Trophoblast cell (in vitro differentiated cells and primary cell): ENCODE measurements at regions not wholly inside any gene's neighbourhood (a gene's known extent, or its start where the extent isn't known, plus 50 kb on each side); places are given as distances from the start of the nearest gene placed in this dataset.
A peak's percentile ranks its signal among the peaks of the same experiment; 100 is the strongest.

ENCODE experiments used
- DNase-seq, 2 donors: peaks; one replicate each; pipeline ENCODE4 v3.0.0-alpha.2; 2016
- H2AFZ ChIP-seq: 2 replicates; pipeline ENCODE4 v1.6.1; 2013; ENCODE audit warnings: low read length, moderate library complexity, mild to moderate bottlenecking; ENCODE audit not compliant: insufficient read depth, poor library complexity
- H2AK5ac ChIP-seq: 2 replicates; pipeline ENCODE4 v1.6.1; 2013; ENCODE audit warnings: mild to moderate bottlenecking, low read length
- H2BK120ac ChIP-seq: 2 replicates; pipeline ENCODE4 v1.6.1; 2013; ENCODE audit warnings: low read length, mild to moderate bottlenecking, moderate library complexity; ENCODE audit not compliant: insufficient read depth, poor library complexity
- H2BK12ac ChIP-seq: 2 replicates; pipeline ENCODE4 v1.6.1; 2013; ENCODE audit warnings: mild to moderate bottlenecking, low read length, moderate library complexity
- H2BK5ac ChIP-seq: 2 replicates; pipeline ENCODE4 v1.6.1; 2013; ENCODE audit warnings: low read length, low read depth, moderate library complexity, mild to moderate bottlenecking; ENCODE audit not compliant: poor library complexity
- H3K14ac ChIP-seq: 2 replicates; pipeline ENCODE4 v1.6.1; 2013; ENCODE audit warnings: mild to moderate bottlenecking, low read length
- H3K18ac ChIP-seq: 2 replicates; pipeline ENCODE4 v1.6.1; 2013; ENCODE audit warnings: mild to moderate bottlenecking, low read length
- H3K23ac ChIP-seq: 2 replicates; pipeline ENCODE4 v1.6.1; 2013; ENCODE audit warnings: low read length
- H3K27ac ChIP-seq: 2 replicates; pipeline ENCODE4 v1.5.1; 2013; ENCODE audit warnings: low read depth, mild to moderate bottlenecking, inconsistent platforms, low read length, moderate library complexity
- H3K27me3 ChIP-seq: 2 replicates; pipeline ENCODE4 v1.6.1; 2013; ENCODE audit warnings: inconsistent platforms, mild to moderate bottlenecking, low read length, moderate library complexity; ENCODE audit not compliant: insufficient read depth
- H3K36me3 ChIP-seq, 2 experiments: 1 replicate in 1 of 2; 2 replicates in 1 of 2; pipeline ENCODE4 v1.6.1; 2013; ENCODE audit warnings: low read length in 2 of 2, mild to moderate bottlenecking in 2 of 2, moderate library complexity in 1 of 2; ENCODE audit not compliant: insufficient read depth in 2 of 2, control insufficient read depth in 1 of 2
- H3K4ac ChIP-seq: 2 replicates; pipeline ENCODE4 v1.6.1; 2013; ENCODE audit warnings: low read depth, mild to moderate bottlenecking, low read length, moderate library complexity
- H3K4me1 ChIP-seq, 2 experiments: 1 replicate in 1 of 2; 2 replicates in 1 of 2; pipeline ENCODE4 v1.6.1; 2013; ENCODE audit warnings: low read length in 2 of 2, mild to moderate bottlenecking in 2 of 2, moderate library complexity in 1 of 2; ENCODE audit not compliant: insufficient read depth in 2 of 2, control insufficient read depth in 1 of 2
- H3K4me2 ChIP-seq: 2 replicates; pipeline ENCODE4 v1.6.1; 2013; ENCODE audit warnings: inconsistent platforms, mild to moderate bottlenecking, low read length, moderate library complexity
- H3K4me3 ChIP-seq: 2 replicates; pipeline ENCODE4 v1.5.1; 2013; ENCODE audit warnings: mild to moderate bottlenecking, low read depth, low read length, inconsistent platforms
- H3K79me1 ChIP-seq: one replicate; pipeline ENCODE4 v1.6.1; 2013; ENCODE audit warnings: low read length
- H3K79me2 ChIP-seq: 2 replicates; pipeline ENCODE4 v1.6.1; 2013; ENCODE audit warnings: low read length, mild to moderate bottlenecking; ENCODE audit not compliant: control insufficient read depth, insufficient read depth, poor library complexity
- H3K9ac ChIP-seq: 2 replicates; pipeline ENCODE4 v1.6.1; 2013; ENCODE audit warnings: mild to moderate bottlenecking, low read length
- H3K9me3 ChIP-seq: 2 replicates; pipeline ENCODE4 v1.6.1; 2013; ENCODE audit warnings: low read depth, mild to moderate bottlenecking, control low read depth, inconsistent platforms, low read length; ENCODE audit not compliant: insufficient read depth
- H4K12ac ChIP-seq: 2 replicates; pipeline ENCODE4 v1.6.1; 2013; ENCODE audit warnings: low read depth, mild to moderate bottlenecking, low read length, moderate library complexity
- H4K8ac ChIP-seq: 2 replicates; pipeline ENCODE4 v1.6.1; 2013; ENCODE audit warnings: low read depth, mild to moderate bottlenecking, low read length, moderate library complexity
- H4K91ac ChIP-seq: one replicate; pipeline ENCODE4 v1.6.1; 2013; ENCODE audit warnings: low read depth, mild to moderate bottlenecking, low read length, moderate library complexity
- WGBS: extraction: QIAGEN DNeasy Blood & Tissue Kit; methylation state at CpG from one replicate; pipeline ENCODE4 v1.1.7; 2013; ENCODE audit warnings: missing lambda C conversion rate; ENCODE audit not compliant: insufficient read length, insufficient coverage; ENCODE audit errors: extremely low coverage; 5-methylcytosine and 5-hydroxymethylcytosine counted together

- Histone ChIP-seq H3K36me3 (no peaks in the 10 kb centered on the region), H2BK12ac (no peak overlapping the region), H3K79me1 (no peaks in the 10 kb centered on the region), H3K4me2 (no peak overlapping the region), H3K18ac (no peak overlapping the region), H2AFZ (no peak overlapping the region), H2BK120ac (no peak overlapping the region), H3K9me3 (no peaks in the 10 kb centered on the region), H4K12ac (no peak overlapping the region), H4K91ac (no peak overlapping the region), H3K4ac (no peak overlapping the region), H2AK5ac (no peak overlapping the region), H3K4me1 (no peaks in the 10 kb centered on the region), H3K23ac (no peak overlapping the region), H3K4me3 (no peak overlapping the region), H3K14ac (no peak overlapping the region), H4K8ac (no peak overlapping the region), H3K27ac (no peak overlapping the region), H3K79me2 (no peaks in the 10 kb centered on the region), H2BK5ac (no peak overlapping the region), H3K27me3 (no peaks in the 10 kb centered on the region), H3K9ac (no peak overlapping the region)
- no peak for DNase-seq
- no CpG with 5 or more reads among the region's 2 CpGs for WGBS
These were observed 472.8 kb downstream of the CCDC171 start for GRCh38 chr9:16025627-16026026.

- no peak overlapping the region for H3K4me2 ChIP-seq
- H3K4me1 ChIP-seq, result no peaks in the 10 kb centered on the region
- H3K27me3 ChIP-seq, result no peaks in the 10 kb centered on the region
- H3K79me1 ChIP-seq, result no peaks in the 10 kb centered on the region
- no peak overlapping the region for H3K4ac ChIP-seq
- no peak overlapping the region for H4K91ac ChIP-seq
- H2BK5ac ChIP-seq, result no peak overlapping the region
- DNase-seq, result no peak
- no peak overlapping the region for H3K14ac ChIP-seq
- H3K9me3 ChIP-seq, result no peaks in the 10 kb centered on the region
- no peak overlapping the region for H4K12ac ChIP-seq
- no peaks in the 10 kb centered on the region for H3K79me2 ChIP-seq
- no peak overlapping the region for H3K27ac ChIP-seq
- no peak overlapping the region for H2AFZ ChIP-seq
- no peak overlapping the region for H3K4me3 ChIP-seq
- no peak overlapping the region for H2BK12ac ChIP-seq
- no peak overlapping the region for H3K23ac ChIP-seq
- H3K36me3 ChIP-seq, result no peaks in the 10 kb centered on the region
- H2BK120ac ChIP-seq, result no peak overlapping the region
- no peak overlapping the region for H3K9ac ChIP-seq
- H3K18ac ChIP-seq, result no peak overlapping the region
- H4K8ac ChIP-seq, result no peak overlapping the region
- WGBS, result no CpG with 5 or more reads among the region's 2 CpGs
- H2AK5ac ChIP-seq, result no peak overlapping the region
These were observed 474.0 kb downstream of the CCDC171 start for GRCh38 chr9:16026886-16027285.

GRCh38 chr9:16028548-16028947, 475.7 kb downstream of the CCDC171 start:
- no CpG with 5 or more reads among the region's 2 CpGs for WGBS
- H3K9me3 ChIP-seq, result no peaks in the 10 kb centered on the region
- no peak overlapping the region for H2BK120ac ChIP-seq
- no peak overlapping the region for H3K23ac ChIP-seq
- no peaks in the 10 kb centered on the region for H3K4me1 ChIP-seq
- H4K12ac ChIP-seq, result no peak overlapping the region
- H2BK5ac ChIP-seq, result no peak overlapping the region
- no peak overlapping the region for H2AFZ ChIP-seq
- H3K14ac ChIP-seq, result no peak overlapping the region
- H2BK12ac ChIP-seq, result no peak overlapping the region
- no peak overlapping the region for H3K27ac ChIP-seq
- no peaks in the 10 kb centered on the region for H3K27me3 ChIP-seq
- H3K4me2 ChIP-seq, result no peak overlapping the region
- H3K36me3 ChIP-seq, result no peaks in the 10 kb centered on the region
- no peak overlapping the region for H4K91ac ChIP-seq
- H3K9ac ChIP-seq, result no peak overlapping the region
- no peak overlapping the region for H4K8ac ChIP-seq
- H2AK5ac ChIP-seq, result no peak overlapping the region
- no peak overlapping the region for H3K18ac ChIP-seq
- H3K79me1 ChIP-seq, result no peaks in the 10 kb centered on the region
- H3K4ac ChIP-seq, result no peak overlapping the region
- no peaks in the 10 kb centered on the region for H3K79me2 ChIP-seq
- DNase-seq, result peak; percentile 87 to 90
- H3K4me3 ChIP-seq, result no peak overlapping the region

- Histone ChIP-seq H2AFZ (no peak overlapping the region), H3K9me3 (no peaks in the 10 kb centered on the region), H3K27me3 (no peaks in the 10 kb centered on the region), H3K36me3 (no peaks in the 10 kb centered on the region), H2BK5ac (no peak overlapping the region), H3K4me1 (no peaks in the 10 kb centered on the region), H3K14ac (no peak overlapping the region), H2BK120ac (no peak overlapping the region), H2AK5ac (no peak overlapping the region), H3K23ac (no peak overlapping the region), H4K12ac (no peak overlapping the region), H3K4me2 (no peak overlapping the region), H3K27ac (no peak overlapping the region), H3K4ac (no peak overlapping the region), H4K8ac (no peak overlapping the region), H3K79me2 (no peaks in the 10 kb centered on the region), H3K4me3 (no peak overlapping the region), H3K79me1 (no peaks in the 10 kb centered on the region), H3K18ac (no peak overlapping the region), H2BK12ac (no peak overlapping the region), H3K9ac (no peak overlapping the region), H4K91ac (no peak overlapping the region)
- no peak for DNase-seq
- WGBS, result 100% methylated on average over 4 of the region's 7 CpGs
These were observed 476.3 kb downstream of the CCDC171 start for GRCh38 chr9:16029046-16029615.
